IMR-90 (cell line): ENCODE measurements at regions not wholly inside any gene's neighbourhood (a gene's known extent, or its start where the extent isn't known, plus 50 kb on each side); places are given as distances from the start of the nearest gene placed in this dataset.

Source experiments
- ATAC-seq: fragments of 200-7000 bp; cut with Tn5 transposase; 2 replicates; pipeline ENCODE4 v1.9.1; 2020; ENCODE audit warnings: low read depth, mild to moderate bottlenecking, moderate library complexity
- BruUV-seq: library from RNA; stranded (reverse); fragments of 400-500 nt; replicated peaks from 2 replicates; lab custom pipeline; 2021; lab: Mats Ljungman, UMichigan
- CTCF ChIA-PET: fragments of 300-600 bp; formaldehyde crosslinking; extraction: SDS; loops from one replicate; lab custom pipeline; 2021; ENCODE audit warnings: antibody characterized with exemption; lab: Yijun Ruan, JAX
- POLR2A ChIA-PET: fragments of 300-600 bp; sonication (Branson Sonifier 250); formaldehyde crosslinking; loops from one replicate; lab custom pipeline; 2022; ENCODE audit warnings: antibody characterized with exemption; ENCODE audit not compliant: unreplicated experiment; lab: Charles Lee
- DNase-seq: peaks from one replicate; pipeline ENCODE4 v3.0.0; 2013
- H2AFZ ChIP-seq: replicated peaks from 2 replicates; pipeline ENCODE3; 2013; ENCODE audit warnings: low read length, mild to moderate bottlenecking; ENCODE audit not compliant: poor library complexity
- H2AK5ac ChIP-seq: 2 replicates; pipeline ENCODE4 v1.6.1; 2013; ENCODE audit warnings: low read depth, low read length, inconsistent platforms
- H2AK9ac ChIP-seq: replicated peaks from 2 replicates; pipeline ENCODE3; 2013; ENCODE audit warnings: mild to moderate bottlenecking, low read depth, low read length, moderate library complexity; ENCODE audit not compliant: poor library complexity
- H2BK120ac ChIP-seq: 2 replicates; pipeline ENCODE4 v1.6.1; 2013; ENCODE audit warnings: low read depth, low read length, inconsistent platforms
- H2BK15ac ChIP-seq: 3 replicates; pipeline ENCODE4 v1.6.1; 2013; ENCODE audit warnings: low read depth, low read length, inconsistent platforms
- H2BK20ac ChIP-seq: 2 replicates; pipeline ENCODE4 v1.6.1; 2013; ENCODE audit warnings: low read depth, mild to moderate bottlenecking, inconsistent platforms, low read length, moderate library complexity
- H2BK5ac ChIP-seq: 2 replicates; pipeline ENCODE4 v1.6.1; 2013; ENCODE audit warnings: mild to moderate bottlenecking, low read depth, low read length, inconsistent platforms; ENCODE audit not compliant: poor library complexity, severe bottlenecking
- H3K14ac ChIP-seq: replicated peaks from 2 replicates; pipeline ENCODE4 v1.6.1; 2013; ENCODE audit warnings: low read depth, low read length, inconsistent platforms
- H3K18ac ChIP-seq: 2 replicates; pipeline ENCODE4 v1.6.1; 2013; ENCODE audit warnings: low read depth, low read length, control low read depth
- H3K23ac ChIP-seq: 2 replicates; pipeline ENCODE4 v1.6.1; 2013; ENCODE audit warnings: low read depth, low read length, inconsistent platforms
- H3K27ac ChIP-seq: 2 replicates; pipeline ENCODE4 v1.5.1; 2013; ENCODE audit warnings: mild to moderate bottlenecking, control low read depth, low read length; ENCODE audit not compliant: insufficient read depth
- H3K27me3 ChIP-seq: 2 replicates; pipeline ENCODE4 v1.6.1; 2013; ENCODE audit warnings: low read length; ENCODE audit not compliant: control insufficient read depth, insufficient read depth
- H3K36me3 ChIP-seq: 2 replicates; pipeline ENCODE4 v1.6.1; 2013; ENCODE audit warnings: low read length, mixed read lengths; ENCODE audit not compliant: control insufficient read depth, insufficient read depth
- H3K4ac ChIP-seq: 2 replicates; pipeline ENCODE4 v1.6.1; 2013; ENCODE audit warnings: low read depth, low read length, inconsistent platforms
- H3K4me1 ChIP-seq: 2 replicates; pipeline ENCODE4 v1.6.1; 2013; ENCODE audit warnings: low read length, mixed read lengths; ENCODE audit not compliant: control insufficient read depth, insufficient read depth
- H3K4me2 ChIP-seq: 2 replicates; pipeline ENCODE4 v1.6.1; 2013; ENCODE audit warnings: low read depth, mild to moderate bottlenecking, control low read depth, low read length, moderate library complexity
- H3K4me3 ChIP-seq: 2 replicates; pipeline ENCODE4 v1.5.1; 2013; ENCODE audit warnings: low read depth, mild to moderate bottlenecking, control low read depth, low read length, moderate library complexity; ENCODE audit not compliant: insufficient read depth
- H3K56ac ChIP-seq: 2 replicates; pipeline ENCODE4 v1.6.1; 2013; ENCODE audit warnings: low read length, inconsistent platforms; ENCODE audit not compliant: insufficient read depth; ENCODE audit errors: extremely low read depth
- H3K79me1 ChIP-seq, 2 experiments: 2 replicates each; pipeline ENCODE4 v1.6.1; 2013; ENCODE audit warnings: low read length in 2 of 2, inconsistent platforms in 1 of 2, low read depth in 1 of 2
- H3K9ac ChIP-seq: 2 replicates; pipeline ENCODE4 v1.6.1; 2013; ENCODE audit warnings: low read depth, low read length, control low read depth
- H3K9me1 ChIP-seq: 2 replicates; pipeline ENCODE4 v1.6.1; 2013; ENCODE audit warnings: low read length, inconsistent platforms; ENCODE audit not compliant: insufficient read depth
- H3K9me3 ChIP-seq: 2 replicates; pipeline ENCODE4 v1.6.1; 2013; ENCODE audit warnings: low read length; ENCODE audit not compliant: control insufficient read depth, insufficient read depth
- H4K20me1 ChIP-seq: 2 replicates; pipeline ENCODE4 v1.6.1; 2013; ENCODE audit warnings: low read length, inconsistent platforms; ENCODE audit not compliant: insufficient read depth
- H4K5ac ChIP-seq: 2 replicates; pipeline ENCODE4 v1.6.1; 2013; ENCODE audit warnings: mild to moderate bottlenecking, low read depth, low read length, control low read depth
- H4K8ac ChIP-seq, 2 experiments: 2 replicates each; pipeline ENCODE4 v1.6.1; 2013; ENCODE audit warnings: low read depth in 2 of 2, low read length in 2 of 2, control low read depth in 1 of 2, inconsistent platforms in 1 of 2
- H4K91ac ChIP-seq: 2 replicates; pipeline ENCODE4 v1.6.1; 2013; ENCODE audit warnings: low read depth, low read length, inconsistent platforms; ENCODE audit not compliant: insufficient read depth
- BHLHE40 ChIP-seq: fragments of 150-350 bp; IDR thresholded peaks from 2 replicates; pipeline ENCODE4 v1.6.1; 2016; ENCODE audit warnings: mild to moderate bottlenecking, low read depth, low read length
- CEBPB ChIP-seq: IDR thresholded peaks from 2 replicates; pipeline ENCODE4 v1.6.1; 2012; ENCODE audit warnings: low read depth, low read length, improper control_type of control experiment
- CHD1 ChIP-seq: IDR thresholded peaks from 2 replicates; pipeline ENCODE4 v1.6.1; 2012; ENCODE audit warnings: low read depth, low read length, improper control_type of control experiment
- CTCF ChIP-seq: conservative IDR thresholded peaks from 2 replicates; pipeline ENCODE4 v1.5.1; 2012; ENCODE audit warnings: mild to moderate bottlenecking, low read depth, low read length, improper control_type of control experiment
- ELK1 ChIP-seq: fragments of 150-350 bp; IDR thresholded peaks from 2 replicates; pipeline ENCODE4 v1.6.1; 2016; ENCODE audit warnings: low read depth, mild to moderate bottlenecking, low read length, moderate library complexity, borderline replicate concordance
- FOS ChIP-seq: fragments of 150-350 bp; IDR thresholded peaks from 2 replicates; pipeline ENCODE4 v1.6.1; 2016; ENCODE audit warnings: low read depth, low read length
- MAFK ChIP-seq: IDR thresholded peaks from 2 replicates; pipeline ENCODE4 v1.6.1; 2012; ENCODE audit warnings: low read depth, low read length, improper control_type of control experiment
- MAZ ChIP-seq: IDR thresholded peaks from 2 replicates; pipeline ENCODE4 v1.6.1; 2012; ENCODE audit warnings: low read depth, mild to moderate bottlenecking, low read length, improper control_type of control experiment, moderate library complexity, borderline replicate concordance
- MXI1 ChIP-seq: IDR thresholded peaks from 2 replicates; pipeline ENCODE4 v1.6.1; 2012; ENCODE audit warnings: low read depth, mild to moderate bottlenecking, low read length, moderate library complexity, borderline replicate concordance
- NFE2L2 ChIP-seq: fragments of 150-350 bp; IDR thresholded peaks from 2 replicates; pipeline ENCODE4 v1.6.1; 2016; ENCODE audit warnings: low read depth, mild to moderate bottlenecking, low read length
- POLR2A ChIP-seq: IDR thresholded peaks from 2 replicates; pipeline ENCODE4 v1.6.1; 2012; ENCODE audit warnings: mild to moderate bottlenecking, low read depth, low read length
- RAD21 ChIP-seq: IDR thresholded peaks from 2 replicates; pipeline ENCODE4 v1.6.1; 2012; ENCODE audit warnings: low read length, improper control_type of control experiment
- RCOR1 ChIP-seq: IDR thresholded peaks from 2 replicates; pipeline ENCODE4 v1.6.1; 2012; ENCODE audit warnings: mild to moderate bottlenecking, low read length, improper control_type of control experiment; ENCODE audit not compliant: insufficient replicate concordance
- RFX5 ChIP-seq: IDR thresholded peaks from 2 replicates; pipeline ENCODE4 v1.8.0; 2012; ENCODE audit warnings: low read depth, mild to moderate bottlenecking, low read length, moderate library complexity
- SMC3 ChIP-seq: fragments of 150-350 bp; IDR thresholded peaks from 2 replicates; pipeline ENCODE4 v1.6.1; 2016; ENCODE audit warnings: low read depth, mild to moderate bottlenecking, antibody characterized with exemption, low read length, moderate library complexity
- USF2 ChIP-seq: fragments of 150-350 bp; IDR thresholded peaks from 2 replicates; pipeline ENCODE4 v1.6.1; 2017; ENCODE audit warnings: mild to moderate bottlenecking, antibody characterized with exemption, low read length, low read depth
- WGBS, 2 experiments: methylation state at CpG; one replicate each; pipeline versions ENCODE4 v1.1.5 to v1.1.7; 2013; ENCODE audit warnings: missing lambda C conversion rate in 2 of 2; ENCODE audit not compliant: insufficient read length in 1 of 2; ENCODE audit errors: extremely low coverage in 2 of 2; 5-methylcytosine and 5-hydroxymethylcytosine counted together
- dilution Hi-C: fragments of 300-500 bp; cut with HindIII; formaldehyde crosslinking; loops from one replicate; pipeline ENCODE4 v1.14.3; 2018; ENCODE audit warnings: low sequenced_read_pairs; ENCODE audit not compliant: unreplicated experiment
- in situ Hi-C: fragments of 300-500 bp; cut with MboI; formaldehyde crosslinking; loops from 3 replicates; pipeline ENCODE4 v1.14.3; 2019; ENCODE audit warnings: low sequenced_read_pairs, inconsistent platforms, mixed read lengths
- intact Hi-C: fragments of 100-400 bp; cut with micrococcal nuclease; formaldehyde crosslinking; loops from 2 replicates; pipeline ENCODE4 v1.10.0; 2022

GRCh38 chr6:112951829-112952228, 604.7 kb downstream of the RFPL4B start:
- Histone ChIP-seq H3K9me3 (no peaks in the 10 kb centered on the region), H4K5ac (no peak overlapping the region), H4K8ac (no peak overlapping the region), H3K4me1 (no peaks in the 10 kb centered on the region; the same call in 1 of the 2 replicates), H3K9me1 (0 out of 2 replicates have a peak, but pooled peaks cover under 1% of the 10 kb centered on the region), H2AK9ac (no peak overlapping the region), H2BK15ac (no peak overlapping the region), H3K14ac (no peak overlapping the region), H3K9ac (no peak overlapping the region), H4K91ac (no peak overlapping the region), H3K36me3 (no peaks in the 10 kb centered on the region), H3K23ac (no peak overlapping the region), H2BK120ac (no peak overlapping the region), H3K4me3 (no peak overlapping the region), H2BK20ac (no peak overlapping the region), H3K27me3 (no peaks in the 10 kb centered on the region), H2AK5ac (no peak overlapping the region), H3K27ac (no peak overlapping the region), H3K18ac (no peak overlapping the region), H3K4ac (no peak overlapping the region), H4K20me1 (no peaks in the 10 kb centered on the region), H2BK5ac (no peak overlapping the region), H3K4me2 (no peak overlapping the region), H3K79me1 (no peaks in the 10 kb centered on the region), H2AFZ (no peak overlapping the region), H3K56ac (no peak overlapping the region)
- TF ChIP-seq CEBPB = no peak
- no peak for TF ChIP-seq MAFK
- TF ChIP-seq RFX5 = no peak
- no peak for TF ChIP-seq RCOR1
- no peak for TF ChIP-seq CTCF
- TF ChIP-seq FOS = no peak
- no peak for TF ChIP-seq BHLHE40
- no peak for TF ChIP-seq USF2
- TF ChIP-seq MAZ = no peak
- TF ChIP-seq SMC3 = no peak
- no peak for TF ChIP-seq POLR2A
- TF ChIP-seq CHD1 = no peak
- no peak for TF ChIP-seq MXI1
- no peak for TF ChIP-seq ELK1
- no peak for TF ChIP-seq NFE2L2
- TF ChIP-seq RAD21 = no peak
- ChIA-PET CTCF (no interaction called here), POLR2A (no interaction called here)
- ATAC-seq (no peak), DNase-seq (no peak)
- in situ Hi-C loops = no loop called here
- dilution Hi-C loops = no loop called here
- WGBS, 2 experiments = no CpG with 5 or more reads among the region's 1 CpG
- no TSS peak for BruUV-seq
- intact Hi-C loops = no loop called here
